ENCODE measurements at regions not wholly inside any gene's neighbourhood (a gene's known extent, or its start where the extent isn't known, plus 50 kb on each side); places are given as distances from the start of the nearest gene placed in this dataset.

DNA sequence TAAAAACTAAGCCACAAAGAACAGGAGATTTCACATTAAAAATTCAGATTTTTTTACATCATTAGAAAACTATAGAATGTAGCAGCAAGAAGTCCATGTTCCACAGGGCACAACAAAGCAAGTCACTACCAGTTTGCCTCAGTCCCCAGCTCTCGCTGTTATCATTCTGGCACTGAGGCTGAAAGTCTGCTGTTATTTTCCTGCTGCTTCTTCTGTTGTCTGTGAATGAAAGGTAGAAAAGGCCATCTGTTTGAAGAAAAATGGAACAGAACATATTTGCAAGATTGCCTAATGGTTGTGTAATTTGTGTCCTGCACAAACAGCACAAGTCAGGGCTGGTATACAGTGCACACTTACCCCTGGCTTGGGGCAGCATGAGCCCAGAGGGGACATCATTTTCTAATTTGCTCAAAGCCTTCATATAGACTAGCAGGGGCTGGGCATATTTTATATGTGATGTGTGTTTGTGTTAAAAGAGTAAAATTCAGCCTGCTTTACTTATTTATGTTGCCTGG is 105.6 kb upstream of the COG2 start:
- Mint-ChIP-seq H3K9me3 (peaks cover 9 to 20% (median 16%) of the 10 kb centered on the region in 7 donors), H3K4me3 (no peak overlapping the region), H3K4me1 (no peaks in the 10 kb centered on the region), H3K36me3 (no peaks in the 10 kb centered on the region), H3K27ac (no peak overlapping the region), H3K27me3 (ENCODE audit: low read depth in 3 of 3) (peaks cover 6 to 12% (median 7%) of the 10 kb centered on the region in 3 donors)
- Histone ChIP-seq H4K20me1 (ENCODE audit: insufficient read depth, low read length) (no peaks in the 10 kb centered on the region), H3K27me3 (ENCODE audit: control insufficient read depth in 2 of 2, insufficient read depth in 2 of 2, low read length in 2 of 2) (no peaks in the 10 kb centered on the region), H3K36me3 (replicated peaks in 1 of 2; ENCODE audit: control insufficient read depth in 1 of 2, insufficient read depth in 2 of 2, low read length in 2 of 2) (no peaks in the 10 kb centered on the region), H3K9ac (ENCODE audit: insufficient read depth, low read length, poor library complexity, severe bottlenecking) (no peak overlapping the region), H3K4me1 (ENCODE audit: control insufficient read depth in 1 of 2, insufficient read depth in 2 of 2, low read length in 2 of 2) (no peaks in the 10 kb centered on the region), H3K27ac (ENCODE audit: low read depth in 1 of 2, low read length in 2 of 2) (no peak overlapping the region), H3K4me3 (replicated peaks in 1 of 3; ENCODE audit: low read depth in 2 of 3, low read length in 3 of 3) (no peak overlapping the region), H2AFZ (ENCODE audit: insufficient read depth, low read depth, low read length, poor library complexity, severe bottlenecking) (no peak overlapping the region), H3K9me3 (replicated peaks in 1 of 2; ENCODE audit: control insufficient read depth in 1 of 2, insufficient read depth in 1 of 2, low read length in 2 of 2) (peaks cover 3 to 15% of the 10 kb centered on the region in 2 donors), H3K4me2 (replicated peaks; ENCODE audit: extremely low read depth, low read length, poor library complexity, severe bottlenecking) (no peak overlapping the region), H3K79me2 (ENCODE audit: insufficient read depth, low read length) (no peaks in the 10 kb centered on the region)
- intact Hi-C loops (cut with micrococcal nuclease) = no loop called here
- no peak for DNase-seq
- TF ChIP-seq CTCF (IDR thresholded peaks at IDR 0.05) = no peak
- WGBS (ENCODE audit: insufficient coverage) = no CpG with 5 or more reads among the region's 1 CpG

DNA sequence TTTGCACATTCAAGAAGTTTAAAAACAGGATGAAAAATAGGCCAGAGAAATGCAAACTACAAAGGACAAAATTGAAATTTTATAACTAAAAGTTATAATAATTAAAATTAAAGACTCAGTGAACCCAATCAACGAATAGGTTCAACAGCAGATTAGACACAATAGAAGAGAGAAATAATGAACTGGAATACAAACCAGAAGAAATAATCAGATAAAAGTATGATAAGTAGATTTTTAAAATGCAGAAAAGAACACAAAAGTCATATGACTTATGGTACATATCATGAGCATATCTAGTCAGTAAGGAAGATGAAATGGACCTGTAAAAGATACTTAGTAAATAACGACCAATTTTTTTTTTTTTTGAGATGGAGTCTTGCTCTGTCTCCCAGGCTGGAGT is 108.1 kb upstream of the COG2 start:
- no peak overlapping the region for H3K27ac ChIP-seq (ENCODE audit: low read depth in 1 of 2, low read length in 2 of 2)
- H3K79me2 ChIP-seq (ENCODE audit: insufficient read depth, low read length) = no peaks in the 10 kb centered on the region
- no CpG with 5 or more reads among the region's 2 CpGs for WGBS (ENCODE audit: insufficient coverage)
- H3K27me3 ChIP-seq (ENCODE audit: control insufficient read depth in 2 of 2, insufficient read depth in 2 of 2, low read length in 2 of 2) = no peaks in the 10 kb centered on the region
- H3K4me3 ChIP-seq (replicated peaks in 1 of 3; ENCODE audit: low read depth in 2 of 3, low read length in 3 of 3) = no peak overlapping the region
- H3K9ac ChIP-seq (ENCODE audit: insufficient read depth, low read length, poor library complexity, severe bottlenecking) = no peak overlapping the region
- no peak for TF ChIP-seq CTCF (IDR thresholded peaks at IDR 0.05)
- no peaks in the 10 kb centered on the region for H3K36me3 Mint-ChIP-seq
- H3K4me1 Mint-ChIP-seq = no peaks in the 10 kb centered on the region
- no peak overlapping the region for H3K4me2 ChIP-seq (replicated peaks; ENCODE audit: extremely low read depth, low read length, poor library complexity, severe bottlenecking)
- no peak overlapping the region for H2AFZ ChIP-seq (ENCODE audit: insufficient read depth, low read depth, low read length, poor library complexity, severe bottlenecking)
- no peaks in the 10 kb centered on the region for H4K20me1 ChIP-seq (ENCODE audit: insufficient read depth, low read length)
- no peak for DNase-seq
- peaks cover 14 to 25% (median 22%) of the 10 kb centered on the region in 7 donors for H3K9me3 Mint-ChIP-seq
- peaks cover 7 to 17% (median 9%) of the 10 kb centered on the region in 3 donors for H3K27me3 Mint-ChIP-seq (ENCODE audit: low read depth in 3 of 3)
- intact Hi-C loops (cut with micrococcal nuclease) = no loop called here
- H3K9me3 ChIP-seq (replicated peaks in 1 of 2; ENCODE audit: control insufficient read depth in 1 of 2, insufficient read depth in 1 of 2, low read length in 2 of 2) = peaks cover 3 to 15% of the 10 kb centered on the region in 2 donors
- no peaks in the 10 kb centered on the region for H3K4me1 ChIP-seq (ENCODE audit: control insufficient read depth in 1 of 2, insufficient read depth in 2 of 2, low read length in 2 of 2)
- H3K36me3 ChIP-seq (replicated peaks in 1 of 2; ENCODE audit: control insufficient read depth in 1 of 2, insufficient read depth in 2 of 2, low read length in 2 of 2) = no peaks in the 10 kb centered on the region
- no peak overlapping the region for H3K4me3 Mint-ChIP-seq
- H3K27ac Mint-ChIP-seq = no peak overlapping the region
